T-helper 2 cell treated with Interferon-gamma antibody and Interleukin-4, amounts not matched to agents 100 ng/mL and 5 ng/mL, for 36 hours (primary cell): ENCODE measurements at regions not wholly inside any gene's neighbourhood (a gene's known extent, or its start where the extent isn't known, plus 50 kb on each side); places are given as distances from the start of the nearest gene placed in this dataset.

Source experiments
- intact Hi-C: fragments of 100-400 bp; cut with micrococcal nuclease; formaldehyde crosslinking; loops from one replicate; pipeline ENCODE4 v1.15.1; 2023

GRCh38 chr9:12930906-12931305 is 156.1 kb downstream of the LURAP1L start:
- intact Hi-C loops = no loop called here

DNA sequence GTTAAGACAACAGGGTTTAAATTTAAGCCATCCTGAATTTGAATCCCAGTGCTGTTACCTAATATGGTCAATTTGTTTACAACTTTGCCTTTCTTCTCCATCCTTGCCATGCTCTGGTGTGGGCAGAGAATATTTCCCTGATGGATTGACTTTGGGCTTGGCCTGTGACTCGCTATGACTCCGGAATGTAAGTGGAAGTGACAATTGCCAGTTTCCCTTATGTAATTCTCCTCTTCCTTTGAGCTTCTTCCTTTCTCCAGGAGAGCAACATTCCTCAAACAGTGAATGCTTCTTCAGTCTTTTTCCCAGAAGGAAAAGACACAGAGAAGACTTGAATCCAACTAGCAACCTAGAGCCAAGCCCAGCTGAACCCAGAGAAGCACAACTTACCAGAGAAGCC is 159.1 kb downstream of the LURAP1L start:
- intact Hi-C loops = no loop called here

GRCh38 chr9:12934545-12935272 is 159.9 kb downstream of the LURAP1L start:
- intact Hi-C loops = no loop called here

- intact Hi-C loops = no loop called here
Measured at GRCh38 chr9:12935714-12936113, 160.9 kb downstream of the LURAP1L start.

DNA sequence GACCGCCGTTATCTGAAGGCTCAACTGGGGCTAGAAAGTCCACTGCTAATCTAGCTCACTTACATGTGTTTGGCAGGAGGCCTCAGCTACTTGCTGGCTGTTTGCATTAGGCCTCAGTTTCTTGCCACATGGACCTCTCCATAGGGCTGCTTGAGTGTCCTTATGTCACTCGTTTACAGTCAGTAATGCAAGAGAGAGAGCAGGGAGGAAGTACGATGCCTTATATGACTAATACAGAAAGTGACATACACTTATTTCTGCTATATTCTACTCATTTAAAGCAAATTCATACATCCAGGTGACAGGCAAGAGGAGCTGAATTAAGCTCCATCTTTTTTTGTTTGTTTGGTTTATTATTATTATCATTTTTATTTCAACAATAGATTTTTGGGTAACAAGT is 179.6 kb downstream of the LURAP1L start:
- intact Hi-C loops = no loop called here

- intact Hi-C loops = no loop called here
Measured at GRCh38 chr9:12955510-12956163, 180.8 kb downstream of the LURAP1L start.

DNA sequence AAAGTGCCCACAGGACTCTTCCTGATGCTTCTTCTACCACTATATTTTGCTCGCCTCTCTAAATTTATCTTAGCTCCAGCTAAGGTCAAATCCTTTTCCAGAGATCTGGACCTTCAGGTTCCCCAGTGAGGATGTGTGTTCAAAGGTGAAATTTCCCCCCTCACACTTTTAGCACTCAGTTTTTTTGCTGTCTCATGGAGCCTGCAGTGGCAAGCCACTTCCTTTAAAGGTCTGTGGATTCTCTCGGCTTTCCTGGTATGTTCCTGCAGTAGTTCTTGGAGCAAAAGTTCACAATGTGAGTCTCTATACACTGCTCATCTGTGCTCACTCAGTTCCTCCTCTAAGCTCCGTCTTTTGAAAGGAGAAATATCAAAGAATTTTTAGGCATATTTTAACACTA is 181.4 kb downstream of the LURAP1L start:
- intact Hi-C loops = no loop called here

DNA sequence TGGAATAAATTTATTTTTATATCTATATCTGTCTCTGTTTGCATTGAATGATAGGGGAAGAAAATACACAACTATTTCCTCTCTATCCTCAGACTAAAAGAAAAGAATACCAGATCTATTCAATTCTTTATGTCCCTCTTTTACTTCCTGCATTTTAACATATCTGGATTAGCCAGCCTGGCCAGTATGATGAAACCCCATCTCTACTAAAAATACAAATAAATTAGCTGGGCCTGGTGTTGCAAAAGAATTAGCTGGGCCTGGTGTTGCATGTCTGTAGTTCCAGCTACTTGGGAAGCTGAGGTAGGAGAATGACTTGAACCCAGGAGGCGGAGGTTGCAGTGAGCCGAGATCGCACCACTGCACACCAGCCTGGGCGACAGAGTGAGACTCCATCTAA is 182.0 kb downstream of the LURAP1L start:
- intact Hi-C loops = no loop called here

DNA sequence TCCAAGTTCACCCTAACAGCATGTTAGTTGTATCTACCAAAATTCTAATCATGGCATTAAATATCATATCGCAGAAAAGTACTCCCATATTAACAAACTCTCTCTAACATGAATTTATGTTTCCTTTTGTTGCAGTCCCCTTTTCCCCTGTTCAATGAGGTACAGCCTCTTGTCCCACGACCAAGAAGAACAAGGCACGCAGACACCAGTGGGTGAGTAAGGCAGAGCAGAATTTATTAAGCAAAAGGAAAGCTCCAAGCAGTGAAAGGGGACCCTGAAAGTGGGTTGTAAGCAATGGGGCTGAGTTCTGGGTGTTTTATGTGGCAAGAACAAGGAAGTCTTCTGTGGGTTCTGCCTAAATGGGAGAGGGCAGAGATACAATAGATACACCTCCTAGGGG is 183.5 kb downstream of the LURAP1L start:
- intact Hi-C loops = no loop called here

DNA sequence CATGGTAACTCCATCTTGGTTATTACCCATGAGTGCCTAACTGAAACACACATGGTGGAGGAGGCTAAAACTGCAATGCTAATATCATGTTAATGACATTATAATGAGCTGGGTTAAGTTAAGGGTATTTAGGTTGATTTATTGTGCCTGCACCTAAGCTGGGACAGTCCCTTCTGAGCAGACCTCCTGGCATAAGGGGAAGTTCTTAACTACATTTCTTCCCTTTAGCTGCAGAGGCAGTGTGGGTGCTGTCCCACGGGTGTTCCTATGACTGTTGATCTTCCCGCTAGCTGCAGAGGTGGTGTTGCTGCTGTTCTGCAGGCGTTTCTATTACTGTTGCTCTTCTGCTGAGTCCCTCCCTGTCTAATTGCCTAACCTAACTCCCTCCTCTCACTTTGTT is 183.9 kb downstream of the LURAP1L start:
- intact Hi-C loops = no loop called here

DNA sequence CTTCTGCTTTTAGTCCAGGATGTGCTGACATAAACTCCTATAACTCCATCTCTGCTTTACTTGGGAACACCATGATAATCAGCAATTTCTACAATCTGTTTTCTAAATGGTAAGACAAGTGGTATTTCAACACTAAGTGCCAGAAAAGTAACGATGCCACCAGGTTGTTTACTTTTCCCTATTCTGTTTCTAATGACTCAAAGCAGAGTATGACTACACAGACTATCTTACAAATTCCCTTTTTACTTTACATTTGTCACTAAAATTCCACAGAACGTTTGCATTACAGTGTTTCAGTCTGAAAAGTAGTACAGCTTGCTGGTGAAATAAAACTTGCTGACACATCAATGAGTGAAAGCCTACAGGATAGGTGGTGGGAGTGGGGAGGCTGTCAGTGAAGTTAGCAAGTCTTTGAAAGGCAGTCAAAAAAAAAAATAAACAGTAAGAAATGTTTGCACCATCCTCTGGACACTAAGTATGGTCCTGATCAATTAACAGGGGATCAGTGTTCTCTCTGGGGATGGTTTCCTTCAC is 186.5 kb downstream of the LURAP1L start:
- intact Hi-C loops = no loop called here

DNA sequence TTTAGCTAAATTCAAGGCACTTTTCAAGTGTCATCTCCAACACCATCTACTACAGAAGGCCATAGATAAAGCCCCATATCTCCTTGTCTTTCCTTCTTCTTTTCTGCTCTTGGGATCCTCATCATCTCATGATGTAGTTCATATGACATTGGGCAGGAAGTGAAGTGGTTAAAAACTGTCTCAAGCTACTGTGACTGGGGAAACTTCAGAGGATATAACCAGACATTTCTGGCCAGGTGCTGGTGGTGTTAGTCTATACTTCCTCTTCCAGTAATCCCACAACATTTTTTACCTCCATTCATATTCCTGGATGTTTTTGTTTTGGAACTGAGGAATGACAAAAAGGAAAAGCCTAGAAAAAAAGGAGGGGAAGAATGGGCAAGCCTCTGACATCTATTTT is 188.7 kb downstream of the LURAP1L start:
- intact Hi-C loops = no loop called here

DNA sequence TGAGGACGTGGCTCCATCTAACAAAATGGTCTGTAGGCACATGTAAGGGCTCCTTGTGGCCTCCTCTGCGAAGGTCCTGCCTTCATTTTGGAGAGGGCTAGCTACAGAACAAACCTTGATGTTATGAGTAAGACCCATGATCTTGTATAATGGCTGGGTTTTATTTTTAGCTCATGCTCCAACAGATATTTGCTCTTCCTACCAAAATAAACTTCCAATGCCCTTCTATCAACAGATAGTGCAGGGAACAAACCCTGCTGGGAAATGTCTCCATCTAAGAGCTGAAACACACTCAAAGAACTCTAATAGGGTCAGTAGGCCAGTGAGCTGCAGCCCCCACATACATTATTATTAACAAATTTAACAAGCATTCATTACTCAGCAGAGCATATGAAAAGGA is 189.5 kb downstream of the LURAP1L start:
- intact Hi-C loops = no loop called here

DNA sequence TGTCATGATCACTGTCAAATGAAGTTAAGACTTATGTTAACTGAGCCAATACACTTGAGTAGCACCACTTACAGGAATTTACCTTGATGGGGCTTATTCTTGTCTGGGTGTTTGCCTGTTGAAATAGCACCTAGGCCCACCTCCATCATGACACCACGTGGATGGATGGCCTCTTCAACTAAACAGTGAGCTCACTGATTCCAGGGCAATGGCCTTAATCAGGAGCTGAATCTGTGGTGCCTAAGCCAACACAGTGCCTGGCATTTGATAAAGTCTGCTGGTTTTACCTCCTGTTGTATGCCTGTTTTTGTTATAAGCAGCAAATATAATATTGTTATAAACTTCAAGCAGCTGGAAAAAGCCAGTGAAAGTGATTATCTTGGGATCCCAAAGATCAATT is 190.5 kb downstream of the LURAP1L start:
- intact Hi-C loops = no loop called here

DNA sequence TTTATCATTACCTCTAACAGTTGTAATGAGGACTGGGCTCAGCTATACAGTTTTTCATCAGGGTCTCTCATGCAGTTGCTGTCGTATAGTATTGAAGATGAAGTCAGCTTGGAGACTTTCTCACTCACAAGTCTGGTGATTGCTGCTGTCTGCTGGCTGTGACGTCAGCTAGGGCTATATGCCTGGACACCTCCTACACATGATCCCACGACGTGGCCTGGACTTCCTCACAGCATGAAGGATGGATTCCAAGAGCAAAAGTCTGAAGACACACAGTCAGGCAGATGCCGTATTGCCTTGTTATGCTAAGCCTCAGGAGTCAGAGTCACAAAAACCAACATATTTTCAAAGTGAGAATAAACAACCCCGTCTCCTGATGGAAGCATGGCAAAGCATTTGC is 193.3 kb downstream of the LURAP1L start:
- intact Hi-C loops = no loop called here

GRCh38 chr9:12972608-12973589 is 198.1 kb downstream of the LURAP1L start:
- intact Hi-C loops = no loop called here

DNA sequence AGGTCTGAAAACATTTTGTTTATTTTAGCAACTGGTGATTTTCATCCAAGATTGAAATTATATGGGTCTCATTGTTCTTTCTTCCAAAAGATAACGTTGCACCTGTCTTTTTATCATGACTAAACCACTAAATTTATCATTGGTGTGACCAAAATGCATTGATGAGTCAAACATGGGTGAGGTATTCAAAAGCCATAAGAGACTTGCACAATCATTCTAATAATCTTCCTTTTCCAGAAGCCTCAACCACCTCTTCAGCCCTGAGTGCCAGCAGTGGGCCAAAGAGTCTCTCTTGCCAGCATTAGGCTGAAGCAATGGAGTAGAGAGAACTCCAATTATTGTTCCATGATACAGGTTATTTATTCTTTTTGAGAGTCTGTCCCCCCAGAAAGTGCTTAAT is 198.9 kb downstream of the LURAP1L start:
- intact Hi-C loops = no loop called here

DNA sequence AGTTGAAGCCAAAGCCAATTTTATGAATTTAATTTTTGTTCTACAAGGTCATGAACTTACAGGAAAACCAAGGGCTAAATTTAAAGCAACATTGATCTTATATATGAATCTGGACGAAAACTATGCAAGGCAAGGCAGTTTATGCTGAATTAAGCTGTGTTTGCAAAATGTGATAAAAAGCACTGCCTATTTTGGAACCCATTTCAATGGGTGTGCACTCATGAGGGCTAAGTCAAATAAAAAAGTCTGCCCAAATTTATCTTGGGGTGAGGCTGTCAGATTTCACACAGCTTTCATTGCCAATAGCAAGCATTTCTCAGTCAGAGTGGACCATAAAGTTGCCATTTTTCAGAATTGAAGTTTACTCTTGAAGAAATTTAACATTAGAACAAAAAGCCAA is 199.9 kb downstream of the LURAP1L start:
- intact Hi-C loops = no loop called here

- intact Hi-C loops = no loop called here
Measured at GRCh38 chr9:12975496-12975895, 200.7 kb downstream of the LURAP1L start.

DNA sequence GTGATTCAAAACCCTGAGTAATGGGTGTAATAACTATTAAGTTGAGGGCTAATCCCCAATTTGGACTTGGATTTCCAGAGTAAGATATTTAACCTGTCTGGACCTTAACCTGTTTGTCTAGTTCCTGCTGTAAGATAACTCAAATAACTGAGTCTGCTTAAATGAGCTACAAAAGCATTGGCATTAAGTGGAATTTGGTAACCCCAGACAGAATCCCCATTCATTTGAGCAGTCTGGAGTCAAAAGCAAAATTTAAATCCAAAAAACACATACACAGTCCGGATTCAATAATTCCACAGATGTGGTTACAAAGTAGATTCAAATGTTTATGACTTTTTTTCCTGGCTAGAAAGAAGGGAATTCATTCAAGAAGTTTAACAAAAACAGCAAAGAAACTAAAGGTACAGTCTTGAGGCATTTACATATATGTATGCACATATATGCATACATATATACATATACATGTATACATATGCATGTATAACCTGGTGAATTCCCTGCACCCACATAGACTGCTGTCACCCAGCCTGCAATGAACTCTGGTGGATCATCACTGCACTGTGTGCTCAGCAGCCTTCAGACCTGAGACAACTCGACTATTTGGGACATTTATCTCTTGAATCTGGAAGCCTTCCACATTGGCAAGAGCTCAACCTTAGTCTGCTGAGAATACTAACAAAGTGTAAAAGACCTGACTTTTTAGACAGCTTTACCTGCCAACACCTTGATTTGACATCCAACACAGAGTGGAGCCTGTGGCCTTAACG is 205.4 kb downstream of the LURAP1L start:
- intact Hi-C loops = no loop called here

DNA sequence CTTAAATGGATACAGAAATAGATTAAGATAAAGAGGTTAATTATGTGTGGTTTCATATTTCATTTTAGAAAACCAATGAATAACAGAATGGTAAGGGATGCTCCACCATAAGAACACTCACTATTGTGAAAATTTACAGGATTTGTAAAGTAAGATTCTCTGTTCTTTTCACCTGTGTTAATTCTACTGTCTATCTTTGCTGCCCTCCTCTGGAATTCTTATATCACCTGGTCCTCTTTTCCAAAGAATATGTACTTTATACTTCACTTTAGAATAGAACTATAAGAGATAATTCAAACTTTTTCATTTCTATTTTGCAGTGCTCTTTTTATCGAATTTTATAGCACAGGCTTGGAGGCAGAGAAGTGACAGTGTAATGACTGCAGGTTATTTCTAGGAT is 213.4 kb downstream of the LURAP1L start:
- intact Hi-C loops = no loop called here
